AG08395 (cell line): ENCODE measurements at regions not wholly inside any gene's neighbourhood (a gene's known extent, or its start where the extent isn't known, plus 50 kb on each side); places are given as distances from the start of the nearest gene placed in this dataset.
A peak's percentile ranks its signal among the peaks of the same experiment; 100 is the strongest.

Experiments used
- DNase-seq: peaks from one replicate; pipeline ENCODE4 v3.0.0; 2012; ENCODE audit warnings: mixed read lengths, low spot score

GRCh38 chr6:105494688-105495087 lies 91.8 kb upstream of the PREP start:
- no peak for DNase-seq

GRCh38 chr6:105493736-105494135 lies 90.9 kb upstream of the PREP start:
- no peak for DNase-seq

DNA sequence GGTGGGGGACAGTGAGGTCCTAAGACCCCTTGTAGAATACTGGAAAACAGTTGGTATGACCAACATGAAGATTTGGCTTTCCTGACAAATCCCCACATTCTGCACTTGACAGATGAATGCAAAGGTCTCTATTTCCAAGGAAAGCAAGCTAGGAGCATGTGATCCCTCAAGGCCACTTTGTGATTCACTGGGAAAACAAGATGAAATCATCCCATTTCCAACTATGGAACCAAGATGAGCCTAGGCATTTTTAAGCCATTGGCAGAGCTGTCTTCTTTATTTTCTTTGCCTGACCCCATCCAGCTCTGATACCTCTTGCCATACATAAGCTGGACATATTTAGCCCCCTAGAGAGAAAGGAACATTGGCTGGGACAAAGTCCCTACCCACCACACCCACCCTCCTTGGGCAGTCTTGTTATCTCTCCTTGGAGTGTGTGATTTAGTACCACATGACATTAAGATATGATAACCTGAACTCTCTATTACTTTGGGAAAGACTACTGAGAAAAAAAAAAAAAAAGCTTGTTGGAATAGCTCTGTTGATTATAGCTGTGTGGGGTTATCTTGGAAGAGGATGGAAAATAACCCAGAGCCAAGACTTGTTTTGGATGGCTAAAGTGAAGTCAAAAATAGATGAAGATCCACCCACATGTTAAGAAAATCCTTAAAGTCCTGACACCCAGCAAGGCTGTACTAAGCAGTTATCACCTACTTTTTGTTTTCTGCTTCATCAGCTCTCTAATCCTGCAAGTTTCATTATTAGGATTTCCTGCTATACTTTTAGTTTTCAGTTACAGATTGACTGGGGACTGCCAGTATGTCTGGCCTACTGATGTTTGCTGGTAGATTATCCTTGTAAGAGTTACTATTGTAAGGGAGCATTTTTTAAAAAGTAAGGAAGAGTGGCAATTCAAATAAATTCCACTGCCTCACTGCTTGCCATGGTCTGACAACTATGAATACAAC lies 90.1 kb upstream of the PREP start:
- no peak for DNase-seq

GRCh38 chr6:105489216-105489530 lies 86.3 kb upstream of the PREP start:
- no peak for DNase-seq

- DNase-seq, result no peak
Measured at GRCh38 chr6:105488516-105489215, 85.8 kb upstream of the PREP start.

DNA sequence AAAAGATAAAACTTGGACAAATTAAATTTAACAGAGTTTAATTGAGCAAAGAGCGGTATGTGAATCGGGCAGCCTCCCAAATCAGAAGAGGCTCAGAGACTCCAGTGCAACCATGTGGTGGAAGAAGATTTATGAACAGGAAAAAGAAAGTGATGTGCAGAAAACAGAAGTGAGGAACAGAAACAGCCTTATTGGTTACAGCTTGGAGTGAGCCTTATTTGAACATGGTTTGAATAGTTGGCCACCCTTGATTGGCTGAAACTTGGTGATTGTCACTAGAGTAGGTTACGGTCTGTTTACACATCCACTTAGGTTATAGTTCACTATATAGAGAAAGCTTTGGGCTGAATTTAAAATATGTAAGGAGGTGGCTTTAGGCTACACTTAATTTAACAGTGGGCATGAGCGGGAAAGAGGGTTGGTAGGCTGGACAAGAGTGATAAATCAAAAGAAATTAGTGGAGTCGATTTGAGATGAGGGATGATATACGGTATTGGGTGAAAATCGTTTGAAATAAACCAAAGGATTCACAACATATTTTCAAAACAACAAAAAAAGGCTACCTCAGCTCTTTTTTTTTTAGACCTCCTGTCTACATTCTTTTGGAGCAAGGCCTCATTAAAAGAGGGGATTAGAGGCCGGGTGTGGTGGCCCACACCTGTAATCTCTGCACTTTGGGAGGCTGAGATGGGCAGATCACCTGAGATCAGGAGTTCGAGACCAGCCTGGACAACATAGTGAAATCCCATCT lies 84.3 kb upstream of the PREP start:
- no peak for DNase-seq

DNA sequence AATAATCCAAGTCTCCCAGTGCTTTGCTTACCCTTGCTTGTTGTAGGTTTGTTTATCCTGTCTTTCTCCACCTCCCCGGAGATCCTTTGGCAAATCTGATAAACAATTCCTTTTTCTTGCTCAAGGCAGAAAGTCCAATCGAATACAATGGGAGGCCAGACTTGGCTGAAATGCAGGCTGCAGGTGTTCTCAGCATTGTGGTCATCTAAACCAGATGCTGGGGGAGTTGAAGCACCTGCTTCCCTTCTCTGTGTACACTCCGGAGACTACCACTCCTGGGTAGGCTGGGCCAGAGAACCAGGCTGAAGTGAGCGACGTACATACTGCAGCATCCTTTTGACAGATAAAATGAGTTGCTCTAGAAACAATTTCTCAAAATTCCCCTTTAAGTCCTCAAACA lies 82.6 kb upstream of the PREP start:
- no peak for DNase-seq

GRCh38 chr6:105484238-105485161 lies 81.6 kb upstream of the PREP start:
- DNase-seq, result peak; percentile 36

DNA sequence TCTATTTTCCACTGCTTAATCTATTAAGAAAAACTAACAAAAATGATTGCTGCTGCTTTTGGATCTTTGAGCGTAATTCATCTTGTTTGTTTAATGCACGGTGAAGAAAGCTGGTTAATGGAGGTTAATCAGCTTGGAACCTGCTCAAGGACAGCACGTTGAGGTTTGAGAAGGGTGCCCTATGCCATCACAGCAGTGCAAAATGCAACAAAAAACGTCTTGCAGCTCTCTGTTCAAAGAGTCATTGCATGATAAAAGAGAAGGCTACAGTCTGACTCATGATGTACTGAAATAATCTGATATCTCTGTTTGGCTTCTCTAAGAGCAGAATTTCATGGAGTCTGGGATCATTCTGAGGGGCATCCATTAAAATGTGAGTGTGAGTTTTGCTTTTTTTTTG lies 80.6 kb upstream of the PREP start:
- peak; percentile 50 for DNase-seq

DNA sequence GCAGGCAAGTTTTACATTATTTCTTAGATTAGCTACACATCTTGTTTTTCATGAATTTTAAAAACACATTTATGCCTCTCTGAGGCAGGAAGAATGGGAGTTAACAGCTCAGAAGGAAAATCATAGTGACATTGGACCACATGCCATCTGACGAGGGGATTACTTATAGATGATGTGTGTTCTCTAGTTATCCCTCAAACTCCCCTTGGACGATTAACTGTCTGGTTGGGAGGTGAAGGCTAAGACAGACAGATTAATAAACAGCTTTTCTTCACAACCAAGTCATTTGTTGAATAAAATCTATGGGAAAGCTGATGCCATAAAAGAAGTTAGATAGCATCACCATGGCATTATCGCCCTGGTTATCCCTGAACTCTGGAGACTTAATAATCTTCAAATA lies 80.0 kb upstream of the PREP start:
- DNase-seq, result no peak

GRCh38 chr6:105482227-105482844 lies 79.5 kb upstream of the PREP start:
- peak; percentile 13 for DNase-seq

- DNase-seq, result no peak
Measured at GRCh38 chr6:105476978-105477377, 74.1 kb upstream of the PREP start.

GRCh38 chr6:105474234-105474633 lies 71.4 kb upstream of the PREP start:
- DNase-seq, result no peak

- DNase-seq, result no peak
Measured at GRCh38 chr6:105469946-105470345, 67.1 kb upstream of the PREP start.

DNA sequence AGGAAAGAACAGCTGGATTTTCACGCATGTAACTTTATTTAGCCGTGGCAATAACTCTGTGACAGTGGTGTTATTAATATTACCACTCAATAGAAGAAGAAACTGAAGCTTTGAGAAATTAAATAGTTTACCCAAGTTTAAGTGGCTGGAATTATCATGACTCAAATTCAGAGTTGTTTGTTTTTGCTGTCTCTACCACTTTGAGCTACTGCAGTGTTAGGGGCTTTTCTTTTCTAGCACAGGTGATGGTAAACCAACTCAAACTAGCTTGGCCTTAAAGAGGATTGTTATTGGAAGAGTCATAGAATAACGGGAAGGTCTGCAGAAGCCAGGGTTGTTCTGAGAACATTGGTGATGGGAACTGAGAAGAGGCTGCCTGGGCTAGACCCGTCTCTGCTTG lies 66.0 kb upstream of the PREP start:
- no peak for DNase-seq

GRCh38 chr6:105460860-105461259 lies 58.0 kb upstream of the PREP start:
- DNase-seq, result no peak

- peak; percentile 31 for DNase-seq
Measured at GRCh38 chr6:105459864-105460263, 57.0 kb upstream of the PREP start.

GRCh38 chr6:105459049-105459448 lies 56.2 kb upstream of the PREP start:
- DNase-seq, result no peak

DNA sequence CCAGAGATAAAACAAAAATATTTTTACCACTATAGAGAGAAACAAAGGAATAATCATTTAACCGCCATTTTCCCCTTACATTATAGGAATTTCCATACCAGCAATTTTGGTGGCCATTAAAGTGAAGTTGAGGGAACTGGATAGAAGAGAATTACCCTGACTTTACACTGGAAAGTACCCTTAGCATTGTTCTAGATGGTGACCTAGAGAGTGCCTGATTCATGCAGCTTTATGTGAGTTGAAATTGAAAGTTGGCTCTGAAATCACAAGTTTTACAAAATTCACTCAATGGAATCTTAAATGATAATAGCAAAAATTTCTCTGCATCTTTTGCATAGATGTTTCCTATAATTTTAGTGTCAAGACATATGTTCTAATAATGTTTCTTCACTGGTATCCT lies 55.7 kb upstream of the PREP start:
- DNase-seq, result no peak

DNA sequence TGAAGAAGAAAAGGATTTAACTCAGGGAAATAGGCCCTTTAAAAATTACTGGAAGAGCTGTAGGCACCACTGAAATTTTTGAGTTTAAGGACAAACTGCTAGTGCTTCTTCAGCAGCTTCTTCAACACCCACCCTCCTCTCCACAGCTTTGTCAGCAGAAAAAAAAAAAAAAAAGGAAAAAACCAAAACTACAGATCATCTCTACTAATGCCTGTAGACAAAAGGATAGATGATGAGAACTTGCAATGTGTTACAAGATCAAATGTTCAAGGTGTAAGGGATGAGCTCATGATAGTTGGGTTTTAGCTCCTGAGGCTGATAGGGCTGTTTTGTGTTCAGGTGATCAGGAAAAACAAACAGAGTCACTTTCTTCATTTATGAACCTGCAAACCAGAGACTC lies 55.2 kb upstream of the PREP start:
- no peak for DNase-seq

DNA sequence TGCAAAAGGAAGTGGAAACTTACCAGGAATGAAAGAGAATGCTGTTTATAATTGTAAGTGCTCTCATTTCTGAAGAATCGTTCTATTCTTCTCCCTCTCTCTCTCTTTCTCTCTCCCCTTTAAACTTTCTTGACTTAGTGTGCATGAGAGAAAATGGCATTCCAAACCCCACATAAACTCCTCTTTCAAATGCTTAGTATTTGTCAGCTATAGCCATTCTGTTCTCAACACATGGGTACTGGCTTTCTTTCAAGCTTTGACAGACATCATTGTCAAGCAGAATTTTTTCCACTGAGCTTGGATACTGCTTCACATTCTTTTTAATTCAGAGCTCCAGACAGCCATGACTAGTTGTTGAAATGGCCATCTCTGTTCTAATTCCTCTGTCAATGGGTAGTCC lies 51.1 kb upstream of the PREP start:
- DNase-seq, result no peak
